Retinal pigment epithelial cell (primary cell): ENCODE measurements at regions not wholly inside any gene's neighbourhood (a gene's known extent, or its start where the extent isn't known, plus 50 kb on each side); places are given as distances from the start of the nearest gene placed in this dataset.

Experiments used
- DNase-seq: peaks from one replicate; pipeline ENCODE4 v3.0.0-alpha.2; 2010; ENCODE audit warnings: low read depth
- H3K4me3 ChIP-seq: 2 replicates; pipeline ENCODE4 v1.5.1; 2011; ENCODE audit warnings: mild to moderate bottlenecking, low read length, control low read depth, moderate library complexity
- CTCF ChIP-seq: conservative IDR thresholded peaks from 2 replicates; pipeline ENCODE4 v1.5.1; 2011; ENCODE audit warnings: low read depth, low read length, control low read depth, inconsistent platforms

GRCh38 chr11:106457727-106458126 is 380.3 kb downstream of the AASDHPPT start:
- DNase-seq, result no peak
- no peak overlapping the region for H3K4me3 ChIP-seq
- TF ChIP-seq CTCF, result no peak

GRCh38 chr11:106459135-106459534 is 381.7 kb downstream of the AASDHPPT start:
- DNase-seq, result no peak
- TF ChIP-seq CTCF, result no peak
- H3K4me3 ChIP-seq, result no peak overlapping the region

GRCh38 chr11:106461148-106461691 is 383.8 kb downstream of the AASDHPPT start:
- H3K4me3 ChIP-seq, result no peak overlapping the region
- no peak for DNase-seq
- TF ChIP-seq CTCF, result no peak

- no peak for TF ChIP-seq CTCF
- H3K4me3 ChIP-seq, result no peak overlapping the region
- DNase-seq, result no peak
Measured at GRCh38 chr11:106461839-106462545, 384.5 kb downstream of the AASDHPPT start.

- TF ChIP-seq CTCF, result no peak
- no peak overlapping the region for H3K4me3 ChIP-seq
- DNase-seq, result peak; percentile 96
Measured at GRCh38 chr11:106463154-106463553, 385.7 kb downstream of the AASDHPPT start.

- peak; percentile 59 for DNase-seq
- no peak for TF ChIP-seq CTCF
- H3K4me3 ChIP-seq, result no peak overlapping the region
Measured at GRCh38 chr11:106463796-106464201, 386.3 kb downstream of the AASDHPPT start.

- DNase-seq, result no peak
- H3K4me3 ChIP-seq, result no peak overlapping the region
- no peak for TF ChIP-seq CTCF
Measured at GRCh38 chr11:106464728-106465127, 387.3 kb downstream of the AASDHPPT start.
